ENCODE measurements at regions not wholly inside any gene's neighbourhood (a gene's known extent, or its start where the extent isn't known, plus 50 kb on each side); places are given as distances from the start of the nearest gene placed in this dataset.

DNA sequence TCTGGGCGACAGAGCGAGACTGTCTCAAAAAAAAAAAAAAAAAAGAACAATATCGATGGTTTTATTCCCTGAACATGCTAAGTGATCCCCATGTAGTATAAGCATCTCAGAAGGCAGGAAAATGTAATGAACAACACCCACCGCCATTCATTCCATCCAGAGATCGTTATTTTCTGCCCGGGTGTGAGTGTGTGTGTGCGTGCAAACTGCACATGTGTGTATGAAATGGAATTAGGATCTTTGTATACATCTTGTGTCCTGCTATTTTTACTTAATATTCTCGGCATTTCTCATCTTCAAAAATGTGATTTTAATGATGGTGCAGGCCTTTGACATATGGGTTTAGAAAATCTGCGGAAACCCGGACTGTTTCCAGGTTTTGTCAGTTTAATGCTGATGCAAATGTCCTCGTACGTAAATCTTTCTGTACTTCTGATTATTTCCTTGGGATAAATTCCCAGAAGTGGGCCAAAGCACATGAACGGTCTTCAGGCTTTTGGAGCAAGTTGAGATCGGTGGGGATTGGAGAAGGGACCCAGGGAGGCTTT, 254.8 kb downstream of the SEC14L1 start:
- TF ChIP-seq CTCF (conservative IDR thresholded peaks at IDR 0.05) (no peak), EZH2 (IDR thresholded peaks at IDR 0.05; ENCODE audit: low read depth) (no peak)
